WERI-Rb-1 (cell line): ENCODE measurements at regions not wholly inside any gene's neighbourhood (a gene's known extent, or its start where the extent isn't known, plus 50 kb on each side); places are given as distances from the start of the nearest gene placed in this dataset.

Experiments
- DNase-seq: peaks from one replicate; pipeline ENCODE4 v3.0.0-alpha.2; 2020
- H3K27ac ChIP-seq: fragments of 250-450 bp; sonication (Bioruptor Pico); 2 replicates; pipeline ENCODE4 v1.5.1; 2020; ENCODE audit warnings: mild to moderate bottlenecking, moderate library complexity
- H3K27me3 ChIP-seq: fragments of 250-450 bp; sonication (Bioruptor Pico); 2 replicates; pipeline ENCODE4 v1.5.1; 2021; ENCODE audit warnings: mild to moderate bottlenecking, low read depth, moderate library complexity; ENCODE audit not compliant: insufficient read depth, severe bottlenecking
- H3K36me3 ChIP-seq: fragments of 250-450 bp; sonication (Bioruptor Pico); 2 replicates; pipeline ENCODE4 v1.5.1; 2020; ENCODE audit warnings: mild to moderate bottlenecking, moderate library complexity
- H3K4me3 ChIP-seq: 2 replicates; pipeline ENCODE4 v1.5.1; 2011; ENCODE audit warnings: low read depth, mild to moderate bottlenecking, control low read depth, low read length
- H3K9me3 ChIP-seq: fragments of 250-450 bp; sonication (Bioruptor Pico); 2 replicates; pipeline ENCODE4 v1.5.1; 2021; ENCODE audit warnings: mild to moderate bottlenecking, moderate library complexity; ENCODE audit not compliant: severe bottlenecking
- CTCF ChIP-seq: IDR thresholded peaks from 2 replicates; pipeline ENCODE4 v1.5.1; 2011; ENCODE audit warnings: low read depth, mild to moderate bottlenecking, control low read depth, inconsistent platforms, low read length

DNA sequence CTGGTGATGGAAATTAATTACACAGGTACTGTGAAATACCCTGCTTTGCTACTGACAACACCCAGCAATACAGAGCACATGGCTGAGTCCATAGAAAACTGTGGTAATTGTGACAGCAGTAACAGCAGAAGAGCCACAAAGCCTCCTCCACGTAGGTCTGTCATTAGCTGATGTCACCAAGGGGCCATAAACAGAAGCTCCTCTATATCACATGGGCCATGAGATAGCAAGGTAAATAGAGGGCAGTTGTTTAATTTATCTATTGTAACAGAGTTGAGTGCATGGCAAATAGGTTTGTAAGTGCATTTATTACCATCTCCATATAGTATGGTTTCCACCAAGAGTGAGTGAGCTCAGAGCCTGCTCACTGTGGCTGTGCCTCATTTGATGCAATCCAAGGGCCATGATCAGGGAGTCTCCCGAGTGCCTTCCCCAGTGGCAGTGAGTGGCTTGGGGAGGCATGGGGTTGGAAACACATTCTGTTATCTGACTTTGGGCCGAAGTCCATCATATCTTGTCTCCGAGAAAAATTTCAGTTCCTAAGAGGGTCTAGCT, 281.2 kb downstream of the SKAP2 start:
- TF ChIP-seq CTCF: no peak
- H3K9me3 ChIP-seq: no peaks in the 10 kb centered on the region
- DNase-seq: no peak
- no peak overlapping the region for H3K4me3 ChIP-seq
- H3K36me3 ChIP-seq: no peaks in the 10 kb centered on the region
- H3K27me3 ChIP-seq: no peaks in the 10 kb centered on the region
- no peak overlapping the region for H3K27ac ChIP-seq

- H3K27ac ChIP-seq: no peak overlapping the region
- no peak for DNase-seq
- no peaks in the 10 kb centered on the region for H3K27me3 ChIP-seq
These were observed 280.1 kb downstream of the SKAP2 start for GRCh38 chr7:26584326-26584725.

DNA sequence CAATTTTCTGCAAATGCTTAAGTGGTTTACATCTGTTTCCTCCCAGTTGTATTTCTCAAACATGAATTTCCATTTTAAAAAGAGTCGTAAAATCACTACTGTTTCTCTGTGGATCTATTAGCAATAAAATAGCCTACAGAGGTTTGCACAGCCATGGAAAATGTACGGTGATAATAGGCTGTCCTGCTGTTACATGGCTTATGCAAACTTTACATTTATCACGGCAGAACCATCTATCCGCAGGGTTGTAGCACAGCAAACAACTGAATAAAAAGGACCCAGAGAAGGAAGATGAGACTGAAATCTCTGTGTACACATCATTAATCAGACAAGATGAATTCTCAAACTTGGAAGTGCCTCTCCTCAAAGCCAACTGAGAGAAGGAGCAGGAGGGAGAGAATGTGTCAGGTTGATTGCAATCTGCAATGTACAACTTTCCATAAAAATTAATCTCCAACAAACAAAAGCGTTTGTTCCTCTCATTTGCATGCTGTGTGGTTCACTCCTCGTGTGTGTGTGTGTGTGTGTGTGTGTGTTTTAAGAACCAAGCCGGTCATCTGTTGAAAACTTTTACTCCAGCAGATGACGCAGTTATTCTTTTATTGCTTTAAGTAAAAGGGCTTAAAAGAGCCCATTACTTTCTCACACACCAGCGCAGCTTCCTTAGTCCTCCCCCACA, 279.3 kb downstream of the SKAP2 start:
- H3K27ac ChIP-seq: no peak overlapping the region
- no peak for DNase-seq

More at GRCh38 chr7:26584326-26584725, 280.1 kb downstream of the SKAP2 start:
- no peak for TF ChIP-seq CTCF
- no peak overlapping the region for H3K4me3 ChIP-seq
- H3K9me3 ChIP-seq: no peaks in the 10 kb centered on the region
- H3K36me3 ChIP-seq: no peaks in the 10 kb centered on the region

DNA sequence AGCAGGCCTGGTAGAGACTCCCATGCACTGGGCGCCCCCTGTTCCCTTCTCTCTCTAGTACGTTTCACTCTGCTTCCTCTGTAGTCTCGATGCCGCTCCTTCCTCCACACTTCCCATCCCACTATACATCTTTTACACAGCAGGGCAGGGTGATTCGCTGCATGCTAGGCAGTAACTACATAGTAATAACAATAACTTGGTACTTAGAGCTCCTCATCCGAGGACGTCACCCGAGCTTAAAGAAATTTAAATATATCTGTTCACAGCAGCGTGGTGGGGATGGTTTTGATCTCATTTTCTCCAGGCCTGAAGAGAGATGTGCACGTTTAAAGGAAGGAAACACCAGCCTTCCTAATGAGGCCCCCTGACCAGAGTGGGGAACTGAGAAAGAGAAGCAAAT, 276.9 kb downstream of the SKAP2 start:
- DNase-seq: no peak
- H3K27me3 ChIP-seq: no peaks in the 10 kb centered on the region
- no peaks in the 10 kb centered on the region for H3K36me3 ChIP-seq
- no peak overlapping the region for H3K4me3 ChIP-seq
- TF ChIP-seq CTCF: no peak
- H3K9me3 ChIP-seq: no peaks in the 10 kb centered on the region
- H3K27ac ChIP-seq: no peak overlapping the region

More for the DNA sequence above, 279.3 kb downstream of the SKAP2 start:
- Histone ChIP-seq H3K4me3 (no peak overlapping the region), H3K9me3 (no peaks in the 10 kb centered on the region), H3K27me3 (no peaks in the 10 kb centered on the region), H3K36me3 (no peaks in the 10 kb centered on the region)
- no peak for TF ChIP-seq CTCF

DNA sequence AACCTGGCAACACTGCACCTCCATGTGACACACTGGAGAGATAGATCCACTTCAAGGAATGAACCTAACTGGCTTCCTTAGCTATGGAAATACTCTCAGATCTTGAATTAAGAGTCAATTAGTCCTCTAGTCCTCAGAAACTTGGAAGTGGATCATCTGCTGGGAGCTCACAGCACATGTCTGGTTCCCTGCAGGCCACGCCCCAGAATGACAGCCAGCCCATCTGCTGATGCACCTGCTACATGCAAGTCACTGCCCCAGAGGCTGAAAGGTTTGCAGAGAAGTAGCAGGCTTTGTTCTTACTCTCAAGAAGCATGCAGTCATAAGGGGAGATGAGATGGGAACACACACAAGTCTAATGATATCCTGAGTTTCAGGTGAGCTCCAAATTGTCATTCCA, 275.9 kb downstream of the SKAP2 start:
- no peak for TF ChIP-seq CTCF
- peak; percentile 82 for DNase-seq
- no peaks in the 10 kb centered on the region for H3K9me3 ChIP-seq
- no peaks in the 10 kb centered on the region for H3K36me3 ChIP-seq
- no peaks in the 10 kb centered on the region for H3K27me3 ChIP-seq
- H3K4me3 ChIP-seq: no peak overlapping the region
- H3K27ac ChIP-seq: no peak overlapping the region

- Histone ChIP-seq H3K27ac (no peak overlapping the region), H3K27me3 (no peaks in the 10 kb centered on the region), H3K9me3 (no peaks in the 10 kb centered on the region), H3K4me3 (no peak overlapping the region), H3K36me3 (no peaks in the 10 kb centered on the region)
- no peak for DNase-seq
- TF ChIP-seq CTCF: no peak
These were observed 273.7 kb downstream of the SKAP2 start for GRCh38 chr7:26590709-26591108.
